Fibroblast of the aortic adventitia (primary cell): ENCODE measurements at regions not wholly inside any gene's neighbourhood (a gene's known extent, or its start where the extent isn't known, plus 50 kb on each side); places are given as distances from the start of the nearest gene placed in this dataset.
A peak's percentile ranks its signal among the peaks of the same experiment; 100 is the strongest.

Source experiments
- DNase-seq: peaks from one replicate; pipeline ENCODE4 v3.0.0-alpha.2; 2010; ENCODE audit warnings: low read depth
- H3K4me3 ChIP-seq: 2 replicates; pipeline ENCODE4 v1.5.1; 2011; ENCODE audit warnings: low read depth, mild to moderate bottlenecking, control low read depth, low read length, moderate library complexity
- TF ChIP-seq, protein P1 (sequence below): IDR thresholded peaks from 2 replicates; pipeline ENCODE4 v1.5.1; 2011; ENCODE audit warnings: mild to moderate bottlenecking, low read length, control low read depth, inconsistent platforms; ENCODE audit not compliant: insufficient read depth

- no peak overlapping the region for H3K4me3 ChIP-seq
- TF ChIP-seq, protein P1, sequence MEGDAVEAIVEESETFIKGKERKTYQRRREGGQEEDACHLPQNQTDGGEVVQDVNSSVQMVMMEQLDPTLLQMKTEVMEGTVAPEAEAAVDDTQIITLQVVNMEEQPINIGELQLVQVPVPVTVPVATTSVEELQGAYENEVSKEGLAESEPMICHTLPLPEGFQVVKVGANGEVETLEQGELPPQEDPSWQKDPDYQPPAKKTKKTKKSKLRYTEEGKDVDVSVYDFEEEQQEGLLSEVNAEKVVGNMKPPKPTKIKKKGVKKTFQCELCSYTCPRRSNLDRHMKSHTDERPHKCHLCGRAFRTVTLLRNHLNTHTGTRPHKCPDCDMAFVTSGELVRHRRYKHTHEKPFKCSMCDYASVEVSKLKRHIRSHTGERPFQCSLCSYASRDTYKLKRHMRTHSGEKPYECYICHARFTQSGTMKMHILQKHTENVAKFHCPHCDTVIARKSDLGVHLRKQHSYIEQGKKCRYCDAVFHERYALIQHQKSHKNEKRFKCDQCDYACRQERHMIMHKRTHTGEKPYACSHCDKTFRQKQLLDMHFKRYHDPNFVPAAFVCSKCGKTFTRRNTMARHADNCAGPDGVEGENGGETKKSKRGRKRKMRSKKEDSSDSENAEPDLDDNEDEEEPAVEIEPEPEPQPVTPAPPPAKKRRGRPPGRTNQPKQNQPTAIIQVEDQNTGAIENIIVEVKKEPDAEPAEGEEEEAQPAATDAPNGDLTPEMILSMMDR: no peak
- DNase-seq: peak; percentile 40
Measured at GRCh38 chr2:13000664-13001363, 284.1 kb downstream of the TRIB2 start.

DNA sequence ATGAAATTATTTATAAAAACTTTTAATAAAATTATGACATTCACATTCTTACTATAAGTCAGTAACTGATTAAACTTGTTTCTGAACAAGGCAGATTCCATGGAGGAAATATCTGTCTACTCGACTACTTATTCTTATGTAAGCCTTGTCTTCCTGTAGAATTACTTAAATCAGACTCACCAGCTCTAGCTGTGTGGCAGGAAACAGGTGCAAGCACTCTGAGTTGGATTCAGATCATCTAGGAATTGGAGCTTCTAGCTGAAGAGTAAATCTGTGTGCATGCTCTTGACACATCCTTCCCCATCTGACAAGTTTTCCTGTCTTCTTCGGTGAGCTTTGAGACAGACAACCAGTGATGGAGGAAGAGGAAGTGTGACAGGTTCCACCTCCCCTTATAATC, 284.7 kb downstream of the TRIB2 start:
- TF ChIP-seq, protein P1: no peak
- DNase-seq: no peak
- H3K4me3 ChIP-seq: no peak overlapping the region

DNA sequence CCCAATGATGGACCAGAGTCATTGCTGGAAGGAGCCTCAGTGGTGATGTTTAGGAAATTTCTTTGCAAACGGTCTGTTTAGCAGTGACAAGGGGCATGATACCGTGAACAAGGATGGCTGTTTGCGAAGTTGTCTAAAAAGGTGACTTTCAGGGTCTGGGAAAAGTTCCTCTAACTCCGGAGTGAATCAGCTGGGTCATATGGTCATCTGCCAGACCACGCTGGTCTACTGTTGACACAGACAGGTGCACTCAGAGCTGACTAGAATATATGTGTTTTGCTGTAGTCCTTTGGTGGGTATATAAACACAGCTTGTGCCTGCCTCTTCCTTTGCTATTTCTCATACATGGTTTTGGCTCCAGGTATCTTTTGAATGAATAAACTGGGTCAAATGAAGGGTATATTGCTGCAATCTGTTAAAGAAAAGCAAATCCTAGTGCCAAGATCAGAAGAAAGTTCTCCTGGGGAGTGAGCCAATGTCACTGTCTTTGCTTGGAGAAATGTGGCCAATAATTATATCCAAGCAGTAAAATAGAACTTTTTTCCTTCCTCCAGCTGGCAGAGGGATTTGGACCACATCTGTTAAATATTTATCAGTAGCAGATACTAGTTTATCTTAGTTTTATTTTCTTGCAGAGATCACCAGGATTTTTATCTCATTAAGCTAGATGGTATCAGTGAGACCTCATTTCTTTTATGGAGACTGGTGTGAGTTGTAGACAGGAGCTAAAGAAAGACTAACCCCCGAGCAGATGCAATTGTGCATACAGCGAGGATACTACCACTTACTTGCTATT, 286.0 kb downstream of the TRIB2 start:
- DNase-seq: peak; percentile 47
- TF ChIP-seq, protein P1: no peak
- no peak overlapping the region for H3K4me3 ChIP-seq

GRCh38 chr2:13003500-13003899, 286.8 kb downstream of the TRIB2 start:
- peak; percentile 55 for DNase-seq
- TF ChIP-seq, protein P1: no peak

DNA sequence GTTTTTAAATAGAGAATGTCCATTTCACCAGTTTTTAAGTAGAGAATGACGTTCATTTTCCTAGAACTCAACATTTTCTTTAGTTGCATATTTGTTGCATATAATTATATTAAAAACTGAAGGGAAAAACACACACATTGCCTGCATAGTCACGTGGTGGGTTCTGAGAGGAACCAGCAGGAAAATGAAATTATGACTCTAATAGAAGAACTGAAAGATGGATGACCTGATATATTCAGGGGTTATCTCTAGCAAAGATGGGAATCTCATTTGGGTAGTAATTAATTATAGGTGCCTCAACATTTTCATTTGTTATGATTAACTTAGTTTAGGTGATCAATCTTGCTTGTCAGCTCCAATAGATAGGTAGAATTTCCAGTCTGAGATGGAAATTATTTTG, 288.3 kb downstream of the TRIB2 start:
- DNase-seq: no peak
- no peak overlapping the region for H3K4me3 ChIP-seq
- TF ChIP-seq, protein P1: no peak

More at GRCh38 chr2:13003500-13003899, 286.8 kb downstream of the TRIB2 start:
- H3K4me3 ChIP-seq: no peak overlapping the region

DNA sequence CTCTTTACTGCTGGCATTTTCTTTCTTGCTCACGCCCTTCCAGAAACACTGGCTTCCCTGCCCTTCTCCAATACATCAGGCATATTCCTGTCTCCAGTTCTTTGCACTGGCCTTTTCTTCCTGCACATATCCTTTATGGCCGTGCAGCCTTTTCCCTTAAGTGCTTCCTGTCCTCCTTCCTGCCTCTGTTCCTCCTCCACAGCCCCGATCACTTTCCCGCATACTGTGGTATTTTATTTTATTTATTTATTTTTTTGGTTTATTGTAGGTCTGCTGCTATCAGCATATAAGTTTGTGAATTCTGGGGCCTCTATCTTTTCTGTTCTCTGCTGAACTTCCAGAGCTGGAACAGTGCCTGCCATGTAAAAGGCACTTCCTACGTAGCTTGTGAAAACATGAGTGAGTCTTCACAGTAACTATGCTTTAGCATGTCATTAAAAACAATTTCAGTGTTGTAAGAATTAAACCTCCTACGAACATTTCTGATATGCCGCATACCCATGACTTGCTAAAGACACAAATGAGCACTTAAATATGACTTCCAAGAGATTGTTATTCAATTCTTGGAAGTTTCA, 289.1 kb downstream of the TRIB2 start:
- H3K4me3 ChIP-seq: no peak overlapping the region
- TF ChIP-seq, protein P1: no peak
- peak; percentile 16 for DNase-seq
